SK-N-SH (cell line): ENCODE measurements at regions not wholly inside any gene's neighbourhood (a gene's known extent, or its start where the extent isn't known, plus 50 kb on each side); places are given as distances from the start of the nearest gene placed in this dataset.

ENCODE experiments used
- CHD2 ChIP-seq: fragments of 150-350 bp; IDR thresholded peaks from 2 replicates; pipeline ENCODE4 v1.6.1; 2018; ENCODE audit warnings: low read length; ENCODE audit not compliant: partially characterized antibody
- CTCF ChIP-seq: fragments of 200-600 bp; sonication (generic); IDR thresholded peaks from 2 replicates; pipeline ENCODE4 v1.6.1; 2017; ENCODE audit warnings: antibody characterized with exemption, mild to moderate bottlenecking, moderate library complexity
- EP300 ChIP-seq, 2 experiments: IDR thresholded peaks; 2 replicates each; pipeline versions ENCODE4 v1.4.0 to v1.6.1; 2012; ENCODE audit warnings: borderline replicate concordance in 1 of 2, low read depth in 1 of 2, low read length in 1 of 2
- FOXJ3 ChIP-seq: sonication (generic); formaldehyde crosslinking; IDR thresholded peaks from 2 replicates; pipeline ENCODE4 v1.5.1; 2020; ENCODE audit warnings: mild to moderate bottlenecking, missing genetic modification reagents
- MAX ChIP-seq: IDR thresholded peaks from 2 replicates; pipeline ENCODE4 v1.4.0; 2012; ENCODE audit warnings: low read depth
- MXI1 ChIP-seq: IDR thresholded peaks from 2 replicates; pipeline ENCODE4 v1.6.1; 2012; ENCODE audit warnings: mild to moderate bottlenecking, low read depth, low read length, improper control_type of control experiment
- NFIC ChIP-seq: IDR thresholded peaks from 2 replicates; pipeline ENCODE4 v1.4.0; 2012; ENCODE audit warnings: borderline replicate concordance
- POLR2AphosphoS5 ChIP-seq: IDR thresholded peaks from 2 replicates; pipeline ENCODE4 v1.6.1; 2012; ENCODE audit warnings: low read depth, low read length
- RAD21 ChIP-seq: IDR thresholded peaks from 2 replicates; pipeline ENCODE4 v1.6.1; 2012; ENCODE audit warnings: mild to moderate bottlenecking, low read length
- REST ChIP-seq: IDR thresholded peaks from 2 replicates; pipeline ENCODE4 v1.6.1; 2012; ENCODE audit warnings: mild to moderate bottlenecking, low read depth, low read length, moderate library complexity
- RFX5 ChIP-seq: IDR thresholded peaks from 2 replicates; pipeline ENCODE4 v1.6.1; 2012; ENCODE audit warnings: mild to moderate bottlenecking, improper control_type of control experiment, low read length
- TAF1 ChIP-seq: IDR thresholded peaks from 2 replicates; pipeline ENCODE4 v1.6.1; 2012; ENCODE audit warnings: low read depth, mild to moderate bottlenecking, low read length, moderate library complexity, borderline replicate concordance
- TEAD4 ChIP-seq: IDR thresholded peaks from 2 replicates; pipeline ENCODE4 v1.4.0; 2012; ENCODE audit warnings: mild to moderate bottlenecking, borderline replicate concordance; ENCODE audit not compliant: insufficient read depth
- YY1 ChIP-seq: IDR thresholded peaks from 2 replicates; pipeline ENCODE4 v1.4.0; 2012; ENCODE audit warnings: low read depth, mild to moderate bottlenecking

GRCh38 chr1:217982331-217983050 lies 302.6 kb upstream of the RRP15 start:
- TF ChIP-seq YY1 (no peak), RAD21 (no peak), EP300 (IDR thresholded peaks at IDR 0.05; ENCODE audit: borderline replicate concordance in 1 of 2, low read depth in 1 of 2, low read length in 1 of 2) (no peak), MAX (no peak), CTCF (no peak), MXI1 (no peak), REST (no peak), FOXJ3 (no peak), POLR2AphosphoS5 (no peak), TAF1 (no peak), RFX5 (no peak), TEAD4 (no peak), CHD2 (no peak), NFIC (no peak)
